IMR-90 (cell line): ENCODE measurements at regions not wholly inside any gene's neighbourhood (a gene's known extent, or its start where the extent isn't known, plus 50 kb on each side); places are given as distances from the start of the nearest gene placed in this dataset.

Experiments used
- ATAC-seq: fragments of 200-7000 bp; cut with Tn5 transposase; 2 replicates; pipeline ENCODE4 v1.9.1; 2020; ENCODE audit warnings: low read depth, mild to moderate bottlenecking, moderate library complexity
- BruUV-seq: library from RNA; stranded (reverse); fragments of 400-500 nt; replicated peaks from 2 replicates; lab custom pipeline; 2021; lab: Mats Ljungman, UMichigan
- CTCF ChIA-PET: fragments of 300-600 bp; formaldehyde crosslinking; extraction: SDS; loops from one replicate; lab custom pipeline; 2021; ENCODE audit warnings: antibody characterized with exemption; lab: Yijun Ruan, JAX
- POLR2A ChIA-PET: fragments of 300-600 bp; sonication (Branson Sonifier 250); formaldehyde crosslinking; loops from one replicate; lab custom pipeline; 2022; ENCODE audit warnings: antibody characterized with exemption; ENCODE audit not compliant: unreplicated experiment; lab: Charles Lee
- DNase-seq: peaks from one replicate; pipeline ENCODE4 v3.0.0; 2013
- H2AFZ ChIP-seq: replicated peaks from 2 replicates; pipeline ENCODE3; 2013; ENCODE audit warnings: low read length, mild to moderate bottlenecking; ENCODE audit not compliant: poor library complexity
- H2AK5ac ChIP-seq: 2 replicates; pipeline ENCODE4 v1.6.1; 2013; ENCODE audit warnings: low read depth, low read length, inconsistent platforms
- H2AK9ac ChIP-seq: replicated peaks from 2 replicates; pipeline ENCODE3; 2013; ENCODE audit warnings: mild to moderate bottlenecking, low read depth, low read length, moderate library complexity; ENCODE audit not compliant: poor library complexity
- H2BK120ac ChIP-seq: 2 replicates; pipeline ENCODE4 v1.6.1; 2013; ENCODE audit warnings: low read depth, low read length, inconsistent platforms
- H2BK15ac ChIP-seq: 3 replicates; pipeline ENCODE4 v1.6.1; 2013; ENCODE audit warnings: low read depth, low read length, inconsistent platforms
- H2BK20ac ChIP-seq: 2 replicates; pipeline ENCODE4 v1.6.1; 2013; ENCODE audit warnings: low read depth, mild to moderate bottlenecking, inconsistent platforms, low read length, moderate library complexity
- H2BK5ac ChIP-seq: 2 replicates; pipeline ENCODE4 v1.6.1; 2013; ENCODE audit warnings: mild to moderate bottlenecking, low read depth, low read length, inconsistent platforms; ENCODE audit not compliant: poor library complexity, severe bottlenecking
- H3K14ac ChIP-seq: replicated peaks from 2 replicates; pipeline ENCODE4 v1.6.1; 2013; ENCODE audit warnings: low read depth, low read length, inconsistent platforms
- H3K18ac ChIP-seq: 2 replicates; pipeline ENCODE4 v1.6.1; 2013; ENCODE audit warnings: low read depth, low read length, control low read depth
- H3K23ac ChIP-seq: 2 replicates; pipeline ENCODE4 v1.6.1; 2013; ENCODE audit warnings: low read depth, low read length, inconsistent platforms
- H3K27ac ChIP-seq: 2 replicates; pipeline ENCODE4 v1.5.1; 2013; ENCODE audit warnings: mild to moderate bottlenecking, control low read depth, low read length; ENCODE audit not compliant: insufficient read depth
- H3K27me3 ChIP-seq: 2 replicates; pipeline ENCODE4 v1.6.1; 2013; ENCODE audit warnings: low read length; ENCODE audit not compliant: control insufficient read depth, insufficient read depth
- H3K36me3 ChIP-seq: 2 replicates; pipeline ENCODE4 v1.6.1; 2013; ENCODE audit warnings: low read length, mixed read lengths; ENCODE audit not compliant: control insufficient read depth, insufficient read depth
- H3K4ac ChIP-seq: 2 replicates; pipeline ENCODE4 v1.6.1; 2013; ENCODE audit warnings: low read depth, low read length, inconsistent platforms
- H3K4me1 ChIP-seq: 2 replicates; pipeline ENCODE4 v1.6.1; 2013; ENCODE audit warnings: low read length, mixed read lengths; ENCODE audit not compliant: control insufficient read depth, insufficient read depth
- H3K4me2 ChIP-seq: 2 replicates; pipeline ENCODE4 v1.6.1; 2013; ENCODE audit warnings: low read depth, mild to moderate bottlenecking, control low read depth, low read length, moderate library complexity
- H3K4me3 ChIP-seq: 2 replicates; pipeline ENCODE4 v1.5.1; 2013; ENCODE audit warnings: low read depth, mild to moderate bottlenecking, control low read depth, low read length, moderate library complexity; ENCODE audit not compliant: insufficient read depth
- H3K56ac ChIP-seq: 2 replicates; pipeline ENCODE4 v1.6.1; 2013; ENCODE audit warnings: low read length, inconsistent platforms; ENCODE audit not compliant: insufficient read depth; ENCODE audit errors: extremely low read depth
- H3K79me1 ChIP-seq, 2 experiments: 2 replicates each; pipeline ENCODE4 v1.6.1; 2013; ENCODE audit warnings: low read length in 2 of 2, inconsistent platforms in 1 of 2, low read depth in 1 of 2
- H3K9ac ChIP-seq: 2 replicates; pipeline ENCODE4 v1.6.1; 2013; ENCODE audit warnings: low read depth, low read length, control low read depth
- H3K9me1 ChIP-seq: 2 replicates; pipeline ENCODE4 v1.6.1; 2013; ENCODE audit warnings: low read length, inconsistent platforms; ENCODE audit not compliant: insufficient read depth
- H3K9me3 ChIP-seq: 2 replicates; pipeline ENCODE4 v1.6.1; 2013; ENCODE audit warnings: low read length; ENCODE audit not compliant: control insufficient read depth, insufficient read depth
- H4K20me1 ChIP-seq: 2 replicates; pipeline ENCODE4 v1.6.1; 2013; ENCODE audit warnings: low read length, inconsistent platforms; ENCODE audit not compliant: insufficient read depth
- H4K5ac ChIP-seq: 2 replicates; pipeline ENCODE4 v1.6.1; 2013; ENCODE audit warnings: mild to moderate bottlenecking, low read depth, low read length, control low read depth
- H4K8ac ChIP-seq, 2 experiments: 2 replicates each; pipeline ENCODE4 v1.6.1; 2013; ENCODE audit warnings: low read depth in 2 of 2, low read length in 2 of 2, control low read depth in 1 of 2, inconsistent platforms in 1 of 2
- H4K91ac ChIP-seq: 2 replicates; pipeline ENCODE4 v1.6.1; 2013; ENCODE audit warnings: low read depth, low read length, inconsistent platforms; ENCODE audit not compliant: insufficient read depth
- BHLHE40 ChIP-seq: fragments of 150-350 bp; IDR thresholded peaks from 2 replicates; pipeline ENCODE4 v1.6.1; 2016; ENCODE audit warnings: mild to moderate bottlenecking, low read depth, low read length
- CEBPB ChIP-seq: IDR thresholded peaks from 2 replicates; pipeline ENCODE4 v1.6.1; 2012; ENCODE audit warnings: low read depth, low read length, improper control_type of control experiment
- CHD1 ChIP-seq: IDR thresholded peaks from 2 replicates; pipeline ENCODE4 v1.6.1; 2012; ENCODE audit warnings: low read depth, low read length, improper control_type of control experiment
- FOS ChIP-seq: fragments of 150-350 bp; IDR thresholded peaks from 2 replicates; pipeline ENCODE4 v1.6.1; 2016; ENCODE audit warnings: low read depth, low read length
- MAFK ChIP-seq: IDR thresholded peaks from 2 replicates; pipeline ENCODE4 v1.6.1; 2012; ENCODE audit warnings: low read depth, low read length, improper control_type of control experiment
- MAZ ChIP-seq: IDR thresholded peaks from 2 replicates; pipeline ENCODE4 v1.6.1; 2012; ENCODE audit warnings: low read depth, mild to moderate bottlenecking, low read length, improper control_type of control experiment, moderate library complexity, borderline replicate concordance
- MXI1 ChIP-seq: IDR thresholded peaks from 2 replicates; pipeline ENCODE4 v1.6.1; 2012; ENCODE audit warnings: low read depth, mild to moderate bottlenecking, low read length, moderate library complexity, borderline replicate concordance
- NFE2L2 ChIP-seq: fragments of 150-350 bp; IDR thresholded peaks from 2 replicates; pipeline ENCODE4 v1.6.1; 2016; ENCODE audit warnings: low read depth, mild to moderate bottlenecking, low read length
- POLR2A ChIP-seq: IDR thresholded peaks from 2 replicates; pipeline ENCODE4 v1.6.1; 2012; ENCODE audit warnings: mild to moderate bottlenecking, low read depth, low read length
- RAD21 ChIP-seq: IDR thresholded peaks from 2 replicates; pipeline ENCODE4 v1.6.1; 2012; ENCODE audit warnings: low read length, improper control_type of control experiment
- RCOR1 ChIP-seq: IDR thresholded peaks from 2 replicates; pipeline ENCODE4 v1.6.1; 2012; ENCODE audit warnings: mild to moderate bottlenecking, low read length, improper control_type of control experiment; ENCODE audit not compliant: insufficient replicate concordance
- RFX5 ChIP-seq: IDR thresholded peaks from 2 replicates; pipeline ENCODE4 v1.8.0; 2012; ENCODE audit warnings: low read depth, mild to moderate bottlenecking, low read length, moderate library complexity
- SMC3 ChIP-seq: fragments of 150-350 bp; IDR thresholded peaks from 2 replicates; pipeline ENCODE4 v1.6.1; 2016; ENCODE audit warnings: low read depth, mild to moderate bottlenecking, antibody characterized with exemption, low read length, moderate library complexity
- WGBS, 2 experiments: methylation state at CpG; one replicate each; pipeline versions ENCODE4 v1.1.5 to v1.1.7; 2013; ENCODE audit warnings: missing lambda C conversion rate in 2 of 2; ENCODE audit not compliant: insufficient read length in 1 of 2; ENCODE audit errors: extremely low coverage in 2 of 2; 5-methylcytosine and 5-hydroxymethylcytosine counted together
- dilution Hi-C: fragments of 300-500 bp; cut with HindIII; formaldehyde crosslinking; loops from one replicate; pipeline ENCODE4 v1.14.3; 2018; ENCODE audit warnings: low sequenced_read_pairs; ENCODE audit not compliant: unreplicated experiment
- in situ Hi-C: fragments of 300-500 bp; cut with MboI; formaldehyde crosslinking; loops from 3 replicates; pipeline ENCODE4 v1.14.3; 2019; ENCODE audit warnings: low sequenced_read_pairs, inconsistent platforms, mixed read lengths
- intact Hi-C: fragments of 100-400 bp; cut with micrococcal nuclease; formaldehyde crosslinking; loops from 2 replicates; pipeline ENCODE4 v1.10.0; 2022
- TF ChIP-seq, protein P1 (sequence below): fragments of 150-350 bp; IDR thresholded peaks from 2 replicates; pipeline ENCODE4 v1.6.1; 2016; ENCODE audit warnings: low read depth, mild to moderate bottlenecking, low read length, moderate library complexity, borderline replicate concordance
- TF ChIP-seq, protein P2 (sequence below): conservative IDR thresholded peaks from 2 replicates; pipeline ENCODE4 v1.5.1; 2012; ENCODE audit warnings: mild to moderate bottlenecking, low read depth, low read length, improper control_type of control experiment
- TF ChIP-seq, protein P3 (sequence below): fragments of 150-350 bp; IDR thresholded peaks from 2 replicates; pipeline ENCODE4 v1.6.1; 2017; ENCODE audit warnings: mild to moderate bottlenecking, antibody characterized with exemption, low read length, low read depth

DNA sequence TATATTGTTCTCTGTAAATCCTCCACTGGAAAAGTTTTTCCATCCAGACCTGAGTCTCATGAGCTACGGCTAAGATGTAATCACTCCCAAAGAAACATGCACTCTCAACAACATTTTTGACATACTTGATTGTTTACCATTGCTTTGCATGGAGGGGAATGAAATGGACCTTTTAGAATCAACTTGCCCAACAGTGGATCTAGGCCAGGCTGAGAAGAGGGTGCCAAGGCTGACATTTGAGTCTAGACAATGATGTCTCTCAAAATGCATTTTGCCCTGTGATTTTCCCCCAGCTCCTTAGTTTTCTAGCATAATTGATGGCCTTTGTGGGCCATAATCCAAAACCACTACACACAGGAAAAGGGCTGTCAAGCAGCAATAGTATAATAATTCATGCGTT lies 297.9 kb upstream of the KLF6 start:
- in situ Hi-C loops: no loop called here
- BruUV-seq: no TSS peak
- Histone ChIP-seq H2BK15ac (0 out of 3 replicates have a peak overlapping the region, but pooled peaks have one; percentile 21), H3K4ac (no peak overlapping the region), H3K9ac (no peak overlapping the region), H3K56ac (no peak overlapping the region), H4K8ac (no peak overlapping the region), H3K4me1 (peaks cover 12% of the 10 kb centered on the region), H4K91ac (no peak overlapping the region), H2BK20ac (no peak overlapping the region), H3K27ac (no peak overlapping the region), H4K20me1 (no peaks in the 10 kb centered on the region), H3K9me3 (no peaks in the 10 kb centered on the region), H2BK120ac (no peak overlapping the region), H4K5ac (no peak overlapping the region), H3K79me1 (no peaks in the 10 kb centered on the region), H2AFZ (no peak overlapping the region), H2AK5ac (no peak overlapping the region), H3K23ac (no peak overlapping the region), H3K18ac (no peak overlapping the region), H3K4me2 (no peak overlapping the region), H2BK5ac (no peak overlapping the region), H3K9me1 (peaks cover 8% of the 10 kb centered on the region), H3K36me3 (no peaks in the 10 kb centered on the region), H3K4me3 (no peak overlapping the region), H3K27me3 (no peaks in the 10 kb centered on the region), H2AK9ac (no peak overlapping the region), H3K14ac (no peak overlapping the region)
- TF ChIP-seq RFX5 (no peak), POLR2A (no peak), NFE2L2 (no peak), BHLHE40 (no peak), MXI1 (no peak), CEBPB (no peak), SMC3 (no peak), FOS (no peak), RCOR1 (no peak), MAZ (no peak), MAFK (no peak), RAD21 (no peak), CHD1 (no peak)
- TF ChIP-seq, protein P1, sequence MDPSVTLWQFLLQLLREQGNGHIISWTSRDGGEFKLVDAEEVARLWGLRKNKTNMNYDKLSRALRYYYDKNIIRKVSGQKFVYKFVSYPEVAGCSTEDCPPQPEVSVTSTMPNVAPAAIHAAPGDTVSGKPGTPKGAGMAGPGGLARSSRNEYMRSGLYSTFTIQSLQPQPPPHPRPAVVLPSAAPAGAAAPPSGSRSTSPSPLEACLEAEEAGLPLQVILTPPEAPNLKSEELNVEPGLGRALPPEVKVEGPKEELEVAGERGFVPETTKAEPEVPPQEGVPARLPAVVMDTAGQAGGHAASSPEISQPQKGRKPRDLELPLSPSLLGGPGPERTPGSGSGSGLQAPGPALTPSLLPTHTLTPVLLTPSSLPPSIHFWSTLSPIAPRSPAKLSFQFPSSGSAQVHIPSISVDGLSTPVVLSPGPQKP: no peak
- TF ChIP-seq, protein P2, sequence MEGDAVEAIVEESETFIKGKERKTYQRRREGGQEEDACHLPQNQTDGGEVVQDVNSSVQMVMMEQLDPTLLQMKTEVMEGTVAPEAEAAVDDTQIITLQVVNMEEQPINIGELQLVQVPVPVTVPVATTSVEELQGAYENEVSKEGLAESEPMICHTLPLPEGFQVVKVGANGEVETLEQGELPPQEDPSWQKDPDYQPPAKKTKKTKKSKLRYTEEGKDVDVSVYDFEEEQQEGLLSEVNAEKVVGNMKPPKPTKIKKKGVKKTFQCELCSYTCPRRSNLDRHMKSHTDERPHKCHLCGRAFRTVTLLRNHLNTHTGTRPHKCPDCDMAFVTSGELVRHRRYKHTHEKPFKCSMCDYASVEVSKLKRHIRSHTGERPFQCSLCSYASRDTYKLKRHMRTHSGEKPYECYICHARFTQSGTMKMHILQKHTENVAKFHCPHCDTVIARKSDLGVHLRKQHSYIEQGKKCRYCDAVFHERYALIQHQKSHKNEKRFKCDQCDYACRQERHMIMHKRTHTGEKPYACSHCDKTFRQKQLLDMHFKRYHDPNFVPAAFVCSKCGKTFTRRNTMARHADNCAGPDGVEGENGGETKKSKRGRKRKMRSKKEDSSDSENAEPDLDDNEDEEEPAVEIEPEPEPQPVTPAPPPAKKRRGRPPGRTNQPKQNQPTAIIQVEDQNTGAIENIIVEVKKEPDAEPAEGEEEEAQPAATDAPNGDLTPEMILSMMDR: no peak
- TF ChIP-seq, protein P3, sequence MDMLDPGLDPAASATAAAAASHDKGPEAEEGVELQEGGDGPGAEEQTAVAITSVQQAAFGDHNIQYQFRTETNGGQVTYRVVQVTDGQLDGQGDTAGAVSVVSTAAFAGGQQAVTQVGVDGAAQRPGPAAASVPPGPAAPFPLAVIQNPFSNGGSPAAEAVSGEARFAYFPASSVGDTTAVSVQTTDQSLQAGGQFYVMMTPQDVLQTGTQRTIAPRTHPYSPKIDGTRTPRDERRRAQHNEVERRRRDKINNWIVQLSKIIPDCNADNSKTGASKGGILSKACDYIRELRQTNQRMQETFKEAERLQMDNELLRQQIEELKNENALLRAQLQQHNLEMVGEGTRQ: no peak
- ChIA-PET POLR2A (interaction anchor here (0.5 kb wide), 1 partner anchor 299 kb away, joined by 7 read pairs; no protein-coding TSS in a partner anchor), CTCF (no interaction called here)
- dilution Hi-C loops: no loop called here
- intact Hi-C loops: no loop called here
- ATAC-seq: peak; percentile 27; the same call in 1 of the 2 replicates
- no peak for DNase-seq
- WGBS, 2 experiments: no CpG with 5 or more reads among the region's 2 CpGs
